ENCODE measurements at regions not wholly inside any gene's neighbourhood (a gene's known extent, or its start where the extent isn't known, plus 50 kb on each side); places are given as distances from the start of the nearest gene placed in this dataset.

GRCh38 chr2:236720974-236721540 lies 151.4 kb downstream of the ACKR3 start:
- intact Hi-C loops (cut with DNase I, micrococcal nuclease), result no loop called here
- no peak for TF ChIP-seq CTCF (IDR thresholded peaks at IDR 0.05)

GRCh38 chr2:236724200-236724599 lies 154.6 kb downstream of the ACKR3 start:
- no peak overlapping the region for H3K4me3 ChIP-seq
- H3K9me3 ChIP-seq, result no peaks in the 10 kb centered on the region
- H3K4me1 ChIP-seq (ENCODE audit: low read depth), result no peaks in the 10 kb centered on the region
- ATAC-seq (no peak), DNase-seq (no peak)
- intact Hi-C loops (cut with DNase I, micrococcal nuclease), result no loop called here
- H3K36me3 ChIP-seq (ENCODE audit: low read depth), result no peaks in the 10 kb centered on the region
- TF ChIP-seq CTCF (IDR thresholded peaks at IDR 0.05), result no peak

More at GRCh38 chr2:236720974-236721540, 151.4 kb downstream of the ACKR3 start:
- Histone ChIP-seq H3K36me3 (ENCODE audit: low read depth) (no peaks in the 10 kb centered on the region), H3K4me1 (ENCODE audit: low read depth) (no peaks in the 10 kb centered on the region), H3K4me3 (no peak overlapping the region), H3K9me3 (no peaks in the 10 kb centered on the region)
- ATAC-seq, result no peak
- DNase-seq, result no peak

- ATAC-seq (no peak), DNase-seq (no peak)
- intact Hi-C loops (cut with DNase I, micrococcal nuclease), result no loop called here
- H3K9me3 ChIP-seq, result no peaks in the 10 kb centered on the region
- H3K4me1 ChIP-seq (ENCODE audit: low read depth), result no peaks in the 10 kb centered on the region
- TF ChIP-seq CTCF (IDR thresholded peaks at IDR 0.05), result no peak
- H3K36me3 ChIP-seq (ENCODE audit: low read depth), result no peaks in the 10 kb centered on the region
- H3K4me3 ChIP-seq, result no peak overlapping the region
These were observed 157.3 kb downstream of the ACKR3 start for GRCh38 chr2:236726701-236727450.

- DNase-seq (no peak), ATAC-seq (no peak)
- no peak overlapping the region for H3K4me3 ChIP-seq
- no peaks in the 10 kb centered on the region for H3K4me1 ChIP-seq (ENCODE audit: low read depth)
- intact Hi-C loops (cut with DNase I, micrococcal nuclease), result no loop called here
- no peaks in the 10 kb centered on the region for H3K9me3 ChIP-seq
- no peak for TF ChIP-seq CTCF (IDR thresholded peaks at IDR 0.05)
- no peaks in the 10 kb centered on the region for H3K36me3 ChIP-seq (ENCODE audit: low read depth)
These were observed 159.5 kb downstream of the ACKR3 start for GRCh38 chr2:236728916-236729670.

- no peaks in the 10 kb centered on the region for H3K36me3 ChIP-seq (ENCODE audit: low read depth)
- no peaks in the 10 kb centered on the region for H3K9me3 ChIP-seq
- intact Hi-C loops (cut with DNase I, micrococcal nuclease), result no loop called here
- no peak for TF ChIP-seq CTCF (IDR thresholded peaks at IDR 0.05)
- H3K4me1 ChIP-seq (ENCODE audit: low read depth), result no peaks in the 10 kb centered on the region
- ATAC-seq (no peak), DNase-seq (no peak)
- H3K4me3 ChIP-seq, result no peak overlapping the region
These were observed 160.8 kb downstream of the ACKR3 start for GRCh38 chr2:236730393-236730792.

Measured in mucosa of descending colon (tissue), 3 donors.